ENCODE measurements at regions not wholly inside any gene's neighbourhood (a gene's known extent, or its start where the extent isn't known, plus 50 kb on each side); places are given as distances from the start of the nearest gene placed in this dataset.

DNA sequence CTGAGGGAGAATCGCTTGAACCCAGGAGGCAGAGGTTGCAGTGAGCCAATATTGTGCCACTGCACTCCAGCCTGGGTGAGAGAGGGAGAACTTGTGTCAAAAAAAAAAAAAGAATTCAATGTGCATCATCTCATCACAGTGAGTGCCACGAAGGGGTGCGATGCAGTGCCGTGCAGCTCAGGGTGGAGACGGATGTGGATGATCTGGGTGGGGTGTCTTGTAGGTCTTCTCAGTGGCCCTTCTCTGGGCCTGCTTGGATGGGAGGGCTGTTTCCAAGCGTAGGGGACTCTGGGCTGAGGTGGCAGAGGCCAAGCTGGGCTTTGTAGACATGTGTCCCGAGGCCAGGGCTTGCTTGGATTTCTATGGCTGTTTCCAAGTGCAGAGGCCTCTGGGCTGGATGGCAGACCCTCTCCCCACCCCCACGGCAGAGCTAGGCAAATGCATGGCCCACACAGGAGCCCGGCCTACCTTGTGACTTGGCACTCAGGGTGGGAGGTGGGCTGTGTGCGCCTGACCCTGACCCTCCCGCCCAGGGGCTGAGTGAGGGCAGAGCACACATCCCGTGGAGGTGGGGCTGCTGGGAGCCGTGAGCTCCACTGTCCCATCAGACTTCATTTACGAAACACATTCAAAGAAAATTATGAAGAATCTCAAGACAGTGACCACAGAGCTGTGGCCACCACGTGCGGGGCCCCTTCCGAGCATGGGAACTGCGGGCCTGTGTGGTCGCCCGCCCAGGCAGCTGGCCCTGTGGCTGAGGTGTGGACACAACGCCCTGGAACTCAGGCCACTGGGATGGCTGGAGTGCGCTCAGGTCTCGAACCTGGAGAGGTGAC lies 76.4 kb downstream of the ASB1 start:
- TF ChIP-seq CTCF (IDR thresholded peaks at IDR 0.05) (no peak), ZFX (IDR thresholded peaks at IDR 0.05; ENCODE audit: borderline replicate concordance) (no peak)
